ENCODE measurements at regions not wholly inside any gene's neighbourhood (a gene's known extent, or its start where the extent isn't known, plus 50 kb on each side); places are given as distances from the start of the nearest gene placed in this dataset.

- no TSS peak for BruUV-seq (replicated peaks)
- POLR2A ChIA-PET, result no interaction called here
Measured at GRCh38 chr2:242040681-242041080, 171.2 kb downstream of the RTP5 start.

GRCh38 chr2:242041816-242042215, 172.3 kb downstream of the RTP5 start:
- ChIA-PET POLR2A (no interaction called here), CTCF (ENCODE audit: unreplicated experiment) (no interaction called here)
- TF ChIP-seq EZH2phosphoT487 (IDR thresholded peaks at IDR 0.05; ENCODE audit: borderline replicate concordance, low read depth, low read length), result no peak
- TF ChIP-seq, protein P1, sequence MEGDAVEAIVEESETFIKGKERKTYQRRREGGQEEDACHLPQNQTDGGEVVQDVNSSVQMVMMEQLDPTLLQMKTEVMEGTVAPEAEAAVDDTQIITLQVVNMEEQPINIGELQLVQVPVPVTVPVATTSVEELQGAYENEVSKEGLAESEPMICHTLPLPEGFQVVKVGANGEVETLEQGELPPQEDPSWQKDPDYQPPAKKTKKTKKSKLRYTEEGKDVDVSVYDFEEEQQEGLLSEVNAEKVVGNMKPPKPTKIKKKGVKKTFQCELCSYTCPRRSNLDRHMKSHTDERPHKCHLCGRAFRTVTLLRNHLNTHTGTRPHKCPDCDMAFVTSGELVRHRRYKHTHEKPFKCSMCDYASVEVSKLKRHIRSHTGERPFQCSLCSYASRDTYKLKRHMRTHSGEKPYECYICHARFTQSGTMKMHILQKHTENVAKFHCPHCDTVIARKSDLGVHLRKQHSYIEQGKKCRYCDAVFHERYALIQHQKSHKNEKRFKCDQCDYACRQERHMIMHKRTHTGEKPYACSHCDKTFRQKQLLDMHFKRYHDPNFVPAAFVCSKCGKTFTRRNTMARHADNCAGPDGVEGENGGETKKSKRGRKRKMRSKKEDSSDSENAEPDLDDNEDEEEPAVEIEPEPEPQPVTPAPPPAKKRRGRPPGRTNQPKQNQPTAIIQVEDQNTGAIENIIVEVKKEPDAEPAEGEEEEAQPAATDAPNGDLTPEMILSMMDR (conservative IDR thresholded peaks at IDR 0.05; ENCODE audit: low read length), result no peak
- no peaks in the 10 kb centered on the region for H3K9me2 ChIP-seq (ENCODE audit: insufficient read depth, low read length)
- no peak overlapping the region for H3K27ac ChIP-seq (ENCODE audit: low read depth, low read length, poor library complexity, severe bottlenecking)
- DNase-seq (ENCODE audit: low spot score), result no peak
- no peaks in the 10 kb centered on the region for H3K36me3 ChIP-seq (ENCODE audit: insufficient read depth, low read length)
- BruUV-seq (replicated peaks), result no TSS peak
- no peaks in the 10 kb centered on the region for H3K79me2 ChIP-seq (ENCODE audit: insufficient read depth, low read depth, low read length)
- no peaks in the 10 kb centered on the region for H3K4me1 ChIP-seq (ENCODE audit: insufficient read depth, low read length, poor library complexity, severe bottlenecking)
- H4K20me1 ChIP-seq (ENCODE audit: insufficient read depth, low read length), result no peaks in the 10 kb centered on the region
- H3K4me2 ChIP-seq (ENCODE audit: low read length), result no peak overlapping the region
- no peak overlapping the region for H2AFZ ChIP-seq (ENCODE audit: low read length)
- H3K9me3 ChIP-seq (ENCODE audit: low read length), result no peaks in the 10 kb centered on the region
- intact Hi-C loops (cut with micrococcal nuclease; ENCODE audit: unreplicated experiment), result no loop called here
- no peak overlapping the region for H3K4me3 ChIP-seq (ENCODE audit: low read depth, low read length, poor library complexity, severe bottlenecking)

More at GRCh38 chr2:242040681-242041080, 171.2 kb downstream of the RTP5 start:
- TF ChIP-seq EZH2phosphoT487 (IDR thresholded peaks at IDR 0.05; ENCODE audit: borderline replicate concordance, low read depth, low read length), result no peak
- TF ChIP-seq, protein P1 (conservative IDR thresholded peaks at IDR 0.05; ENCODE audit: low read length), result no peak
- Histone ChIP-seq H3K79me2 (ENCODE audit: insufficient read depth, low read depth, low read length) (no peaks in the 10 kb centered on the region), H3K27ac (ENCODE audit: low read depth, low read length, poor library complexity, severe bottlenecking) (no peak overlapping the region), H3K4me1 (ENCODE audit: insufficient read depth, low read length, poor library complexity, severe bottlenecking) (no peaks in the 10 kb centered on the region), H3K36me3 (ENCODE audit: insufficient read depth, low read length) (no peaks in the 10 kb centered on the region), H3K4me2 (ENCODE audit: low read length) (no peak overlapping the region), H3K9me3 (ENCODE audit: low read length) (no peaks in the 10 kb centered on the region), H2AFZ (ENCODE audit: low read length) (no peak overlapping the region), H3K9me2 (ENCODE audit: insufficient read depth, low read length) (no peaks in the 10 kb centered on the region), H4K20me1 (ENCODE audit: insufficient read depth, low read length) (no peaks in the 10 kb centered on the region), H3K4me3 (ENCODE audit: low read depth, low read length, poor library complexity, severe bottlenecking) (no peak overlapping the region)
- CTCF ChIA-PET (ENCODE audit: unreplicated experiment), result no interaction called here
- intact Hi-C loops (cut with micrococcal nuclease; ENCODE audit: unreplicated experiment), result no loop called here
- DNase-seq (ENCODE audit: low spot score), result no peak

DNA sequence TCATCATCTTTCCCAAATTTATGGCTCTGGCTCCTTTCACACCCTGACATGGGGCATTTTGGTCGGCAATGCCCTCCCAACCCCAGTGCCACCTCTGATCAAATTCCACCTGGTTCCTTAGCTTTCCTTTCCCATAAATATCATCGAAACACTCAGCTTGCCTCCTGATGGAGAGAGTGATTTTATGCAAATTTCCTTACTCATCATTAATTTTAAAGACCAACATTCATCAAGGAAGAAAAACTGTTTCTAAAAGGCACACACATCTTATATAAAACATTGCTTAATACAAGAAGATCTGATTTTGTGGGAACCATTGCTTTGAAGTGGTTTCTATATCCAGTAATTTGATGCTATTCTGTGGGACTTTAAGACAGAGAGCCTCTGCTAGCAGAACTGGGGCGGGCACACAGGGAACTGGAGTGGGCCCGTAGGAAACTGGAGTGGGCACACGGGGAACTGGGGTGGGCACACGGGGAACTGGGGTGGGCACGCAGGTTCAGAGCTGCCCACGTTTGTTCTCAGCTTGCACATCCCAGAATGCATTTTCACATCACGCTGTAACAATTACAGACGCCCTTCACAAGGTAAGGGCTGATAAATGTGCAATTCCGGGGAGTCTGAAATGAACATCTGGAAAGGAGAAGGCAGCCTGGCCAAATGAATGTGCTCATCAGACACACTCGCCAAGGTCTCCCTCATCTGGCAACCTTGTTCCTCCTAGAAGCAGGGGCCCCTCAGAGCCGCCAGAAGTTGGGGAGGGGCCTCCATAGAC, 174.2 kb downstream of the RTP5 start:
- no peaks in the 10 kb centered on the region for H3K79me2 ChIP-seq (ENCODE audit: insufficient read depth, low read depth, low read length)
- ChIA-PET POLR2A (no interaction called here), CTCF (ENCODE audit: unreplicated experiment) (no interaction called here)
- no peak overlapping the region for H3K4me3 ChIP-seq (ENCODE audit: low read depth, low read length, poor library complexity, severe bottlenecking)
- no peaks in the 10 kb centered on the region for H3K36me3 ChIP-seq (ENCODE audit: insufficient read depth, low read length)
- no peaks in the 10 kb centered on the region for H3K9me2 ChIP-seq (ENCODE audit: insufficient read depth, low read length)
- H3K4me2 ChIP-seq (ENCODE audit: low read length), result no peak overlapping the region
- no peak for DNase-seq (ENCODE audit: low spot score)
- H3K9me3 ChIP-seq (ENCODE audit: low read length), result no peaks in the 10 kb centered on the region
- H3K4me1 ChIP-seq (ENCODE audit: insufficient read depth, low read length, poor library complexity, severe bottlenecking), result no peaks in the 10 kb centered on the region
- no peaks in the 10 kb centered on the region for H4K20me1 ChIP-seq (ENCODE audit: insufficient read depth, low read length)
- no TSS peak for BruUV-seq (replicated peaks)
- H3K27ac ChIP-seq (ENCODE audit: low read depth, low read length, poor library complexity, severe bottlenecking), result no peak overlapping the region
- intact Hi-C loops (cut with micrococcal nuclease; ENCODE audit: unreplicated experiment), result no loop called here
- TF ChIP-seq, protein P1 (conservative IDR thresholded peaks at IDR 0.05; ENCODE audit: low read length), result no peak
- TF ChIP-seq EZH2phosphoT487 (IDR thresholded peaks at IDR 0.05; ENCODE audit: borderline replicate concordance, low read depth, low read length), result no peak
- no peak overlapping the region for H2AFZ ChIP-seq (ENCODE audit: low read length)
